HG03432 (cell line): ENCODE measurements at regions not wholly inside any gene's neighbourhood (a gene's known extent, or its start where the extent isn't known, plus 50 kb on each side); places are given as distances from the start of the nearest gene placed in this dataset.

Experiments
- ATAC-seq: cut with Tn5 transposase; IDR thresholded peaks from one replicate; pipeline ENCODE4 v1.9.1; 2021; ENCODE audit warnings: mild to moderate bottlenecking, moderate library complexity; ENCODE audit not compliant: unreplicated experiment

DNA sequence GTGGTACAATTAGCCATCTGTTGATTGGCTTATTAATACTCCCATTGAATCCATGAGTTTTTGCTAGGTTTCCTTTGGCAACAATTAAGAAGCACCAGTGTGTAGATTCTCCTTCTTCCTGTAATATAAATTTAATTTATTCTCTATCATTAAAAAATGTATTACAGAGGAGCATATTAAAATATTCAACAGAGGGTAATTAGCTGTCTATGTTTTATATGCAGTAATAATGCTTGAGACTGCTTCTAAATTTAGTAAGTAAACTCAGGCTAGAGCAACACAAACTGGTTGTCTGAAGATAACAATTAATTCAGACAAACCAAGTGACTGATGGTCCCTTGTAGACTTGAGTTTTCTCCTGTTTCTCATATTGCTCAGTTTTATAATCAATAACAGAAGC, 192.4 kb downstream of the FAT4 start:
- ATAC-seq = no peak

DNA sequence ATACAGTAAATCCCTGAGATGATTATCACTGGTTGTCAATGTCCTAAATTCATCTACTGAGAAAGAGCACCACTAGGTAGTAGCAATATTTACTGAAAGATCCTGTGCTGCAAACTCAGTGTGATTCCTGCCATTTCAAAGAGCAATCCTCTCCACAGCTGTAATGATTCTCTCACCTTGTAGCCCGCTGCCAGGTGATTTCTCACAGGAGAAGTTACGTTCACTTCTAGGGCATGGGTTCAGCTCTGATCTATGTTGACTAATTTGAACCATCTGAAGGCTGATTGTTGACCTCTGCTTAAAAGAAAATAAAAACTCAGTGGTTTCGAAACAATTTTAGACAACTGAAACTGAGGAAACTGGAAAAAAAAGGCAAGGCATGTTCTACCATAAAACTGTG, 197.0 kb downstream of the FAT4 start:
- no peak for ATAC-seq

DNA sequence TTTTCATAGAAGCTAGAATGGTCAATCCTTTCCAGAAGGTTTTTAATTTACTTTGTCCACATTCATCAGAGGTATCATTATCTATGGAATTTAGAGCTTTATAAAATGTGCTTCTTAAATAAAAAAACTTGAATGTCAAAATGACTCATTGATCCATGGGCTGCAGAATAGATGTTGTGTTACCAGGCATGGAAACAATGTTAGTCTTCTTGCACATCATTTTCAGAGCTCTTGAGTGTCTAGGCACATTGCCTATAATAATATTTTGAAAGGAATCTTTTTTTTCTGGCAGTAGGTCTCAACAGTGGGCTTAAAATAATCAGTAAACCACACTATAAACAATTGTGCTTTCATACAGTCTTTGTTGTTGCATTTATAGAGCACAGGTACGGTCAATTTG, 200.3 kb downstream of the FAT4 start:
- ATAC-seq = no peak

DNA sequence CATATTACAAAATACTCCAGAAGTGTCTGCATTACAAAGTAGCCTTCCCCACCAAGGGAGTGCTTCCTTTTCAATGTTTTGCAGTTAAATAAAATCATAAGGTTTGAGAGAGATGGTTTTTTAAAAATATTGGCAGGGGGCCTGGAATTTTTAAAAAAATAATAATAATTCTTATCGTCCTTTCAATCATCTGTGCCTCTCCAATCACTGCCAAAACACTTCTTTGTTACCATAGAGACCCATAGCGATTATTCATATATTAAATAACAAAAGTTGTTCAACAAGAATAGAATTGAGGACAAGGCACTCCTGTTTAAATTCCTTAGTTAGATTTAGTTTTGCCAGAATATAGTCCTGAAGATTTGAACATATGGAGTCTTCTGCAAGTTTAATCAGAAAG, 203.1 kb downstream of the FAT4 start:
- no peak for ATAC-seq

DNA sequence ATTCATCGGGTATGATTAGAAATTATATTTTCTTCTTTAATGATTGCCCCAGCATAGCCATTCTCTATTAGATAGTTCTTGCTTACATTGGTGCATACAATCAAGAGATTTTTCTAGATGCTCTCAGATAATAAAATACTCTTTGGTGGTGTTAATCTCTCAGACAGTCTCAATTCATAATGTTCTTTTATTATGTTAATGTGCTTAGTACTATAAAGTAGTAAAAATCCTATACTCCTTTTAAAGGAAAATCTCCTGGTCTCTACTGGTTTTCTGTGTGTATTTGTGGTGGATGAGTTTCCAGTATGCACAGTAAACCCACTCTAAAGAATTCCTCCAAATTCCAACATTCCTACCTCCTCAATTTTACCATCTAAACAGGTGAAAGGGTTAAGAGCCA, 203.5 kb downstream of the FAT4 start:
- no peak for ATAC-seq

DNA sequence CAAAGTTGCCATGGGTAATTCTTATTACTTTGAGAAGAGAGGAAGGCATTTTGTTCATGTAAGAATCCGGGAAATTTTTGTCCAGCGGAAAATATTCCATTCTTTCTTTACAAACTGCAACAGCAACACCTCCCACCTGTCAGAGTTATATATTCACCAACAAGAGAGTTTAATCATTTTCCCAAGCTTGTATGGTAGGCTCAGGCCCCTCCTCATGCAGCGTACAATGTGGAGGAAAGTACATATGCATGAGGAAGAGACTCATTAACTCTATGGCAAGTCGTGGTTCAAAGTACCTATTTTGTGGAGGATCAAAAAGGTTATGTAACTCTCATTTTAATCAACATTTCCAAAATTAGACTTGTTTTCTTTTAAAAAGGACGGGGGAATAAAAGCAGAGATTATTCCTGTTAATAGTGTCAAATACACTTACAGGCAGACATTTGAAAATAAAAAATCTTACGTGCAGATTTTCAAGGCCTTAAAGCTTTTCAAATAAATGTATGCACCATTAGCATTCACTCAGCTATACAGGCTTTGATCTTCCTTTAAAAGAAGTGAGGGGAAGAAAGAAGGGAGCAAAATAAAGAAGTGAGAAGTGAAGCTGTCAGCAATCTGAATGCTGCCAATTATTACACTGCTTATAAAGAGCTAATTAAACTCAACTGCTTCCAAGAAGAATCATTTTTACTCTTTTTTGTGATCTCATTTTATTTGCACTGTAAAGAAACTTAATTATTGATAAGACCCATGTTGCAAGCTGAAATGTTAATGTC, 204.8 kb downstream of the FAT4 start:
- ATAC-seq = no peak

DNA sequence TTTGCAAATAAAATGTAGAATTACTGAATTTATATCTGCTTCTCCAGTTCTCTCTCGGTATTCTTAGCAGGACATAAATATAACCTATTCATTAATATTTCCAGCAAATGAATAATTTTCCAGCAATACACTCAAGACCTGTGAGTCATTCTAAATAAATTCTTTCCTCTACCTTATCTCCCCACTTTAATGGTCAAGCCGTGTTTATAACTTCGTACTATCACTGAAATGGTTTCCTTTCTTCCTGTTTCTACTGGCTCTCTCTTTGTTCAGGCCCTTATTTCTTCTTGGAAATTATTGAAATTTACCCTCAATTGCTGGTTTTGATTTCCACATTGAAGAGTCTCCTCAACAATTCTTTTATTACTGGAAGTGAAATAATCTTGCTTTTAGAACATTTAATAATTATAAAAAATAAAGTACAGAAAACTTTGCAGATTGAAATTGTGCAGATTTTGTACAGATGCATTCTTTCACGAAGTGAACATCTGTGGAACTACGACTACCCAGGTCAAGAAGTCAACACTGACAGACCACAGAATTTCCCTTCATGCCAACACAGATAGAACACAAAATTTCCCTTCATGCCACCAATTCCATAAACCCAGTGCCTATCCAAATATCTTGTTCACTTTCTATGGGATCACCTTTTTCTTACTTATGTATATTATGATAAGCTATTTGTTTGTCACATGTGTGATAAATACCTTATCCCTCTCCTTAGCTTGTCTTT, 205.7 kb downstream of the FAT4 start:
- no peak for ATAC-seq

DNA sequence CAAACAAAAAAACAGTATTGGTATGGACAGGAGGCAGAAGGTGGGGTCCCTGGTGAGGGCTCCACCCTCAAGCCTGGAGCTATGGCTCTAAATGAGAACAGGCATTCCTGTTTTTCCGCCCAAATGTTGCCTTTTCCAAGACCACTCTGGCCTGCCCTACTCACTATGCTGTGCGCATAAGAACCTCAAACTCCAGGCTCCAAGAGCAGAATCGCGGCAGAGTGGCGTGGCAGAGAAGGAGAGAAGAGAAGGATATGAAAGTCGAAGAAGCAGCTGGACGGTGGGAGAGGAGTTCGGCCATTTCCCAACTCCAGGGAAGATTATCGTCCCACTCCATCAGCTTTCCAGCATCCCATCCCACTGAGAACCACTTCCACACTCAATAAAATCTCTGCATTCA, 207.8 kb downstream of the FAT4 start:
- ATAC-seq = no peak

DNA sequence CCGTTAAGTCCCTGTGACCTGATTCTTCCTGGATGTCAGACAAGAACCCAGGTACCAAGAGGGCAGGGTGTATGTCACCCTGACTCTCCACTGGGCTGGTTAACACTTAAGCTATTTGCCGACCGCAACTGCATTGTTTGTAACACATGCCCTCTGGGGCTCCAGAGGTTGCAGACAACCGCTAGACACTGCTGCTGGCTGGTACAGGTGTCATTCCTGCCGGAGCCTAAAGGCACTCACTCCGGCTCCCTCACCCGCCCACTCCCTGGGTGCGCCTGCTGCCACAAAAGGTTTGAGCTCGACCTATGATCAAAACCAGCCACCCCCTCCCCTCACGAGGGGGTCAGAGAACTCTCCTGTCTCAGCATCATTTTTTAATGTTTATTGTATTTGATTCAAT, 208.2 kb downstream of the FAT4 start:
- no peak for ATAC-seq

DNA sequence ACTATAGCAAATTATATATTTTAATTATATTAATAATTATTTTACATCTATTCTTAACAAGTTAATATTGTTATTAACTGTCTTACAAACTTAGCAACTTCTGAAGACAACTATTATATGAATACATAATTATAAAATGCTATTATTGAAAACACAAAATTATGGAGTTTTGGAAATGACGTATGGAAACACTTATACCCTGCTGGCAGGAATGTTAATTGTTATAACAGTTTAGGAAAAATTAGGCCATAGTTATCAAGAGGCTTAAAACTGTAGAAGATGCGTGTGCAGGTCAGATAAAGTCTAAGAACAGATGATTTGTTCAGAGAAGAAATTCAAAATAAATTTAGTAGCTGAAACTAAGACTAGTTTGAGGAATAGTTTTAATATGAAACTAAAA, 211.7 kb downstream of the FAT4 start:
- no peak for ATAC-seq

DNA sequence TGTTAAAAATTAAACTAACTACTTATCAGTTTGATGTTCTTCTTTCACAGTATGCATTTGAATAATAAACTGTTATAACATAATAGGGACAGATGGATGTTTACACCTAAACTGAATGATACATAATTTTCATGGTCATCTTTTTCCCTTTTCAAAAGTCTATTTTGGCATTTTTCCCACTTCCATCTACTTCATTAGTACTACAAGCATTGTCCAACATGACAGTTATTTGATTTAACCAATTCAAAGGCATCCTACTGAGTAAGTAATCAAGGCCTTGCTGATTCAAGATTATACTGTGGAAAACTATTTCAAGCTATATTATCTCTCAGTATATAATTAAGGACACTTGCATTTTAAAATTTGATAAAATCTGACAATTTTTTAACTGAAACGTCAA, 212.9 kb downstream of the FAT4 start:
- ATAC-seq = no peak

DNA sequence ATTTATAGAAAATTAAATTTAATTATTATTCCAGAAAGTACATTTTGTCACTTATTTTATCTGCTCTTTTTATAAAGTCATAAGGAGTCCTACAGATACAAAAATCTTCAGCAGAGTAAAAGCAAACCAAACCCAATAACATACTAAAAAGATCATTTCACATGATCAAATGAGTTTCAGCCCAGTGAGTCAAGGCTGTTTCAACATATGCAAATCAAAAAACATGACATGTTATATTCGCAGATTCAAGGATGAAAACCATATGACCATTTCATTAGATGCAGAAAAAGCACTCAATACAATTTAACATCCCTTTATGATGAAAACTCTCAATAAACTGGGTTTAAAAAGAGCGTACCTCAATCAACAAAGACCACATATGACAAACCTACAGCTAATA, 214.3 kb downstream of the FAT4 start:
- ATAC-seq = no peak

DNA sequence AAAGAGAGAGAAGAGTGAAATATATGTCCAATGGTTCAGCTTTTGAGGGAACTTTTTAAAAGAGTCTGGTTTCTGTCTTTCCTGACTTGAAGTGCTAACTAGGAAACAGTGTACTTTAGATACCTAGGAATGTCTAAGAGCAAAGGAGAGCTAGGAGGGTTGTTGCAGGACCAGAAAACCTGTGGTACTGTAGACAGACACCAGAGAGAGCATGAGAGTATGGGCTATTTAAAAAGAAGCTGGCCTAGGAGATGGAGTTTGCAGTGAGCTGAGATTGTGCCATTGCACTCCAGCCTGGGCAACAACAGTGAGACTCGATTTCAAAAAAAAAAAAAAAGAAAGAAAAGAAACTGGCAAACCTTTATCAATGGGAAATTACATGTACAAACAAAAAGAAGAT, 223.9 kb downstream of the FAT4 start:
- no peak for ATAC-seq

DNA sequence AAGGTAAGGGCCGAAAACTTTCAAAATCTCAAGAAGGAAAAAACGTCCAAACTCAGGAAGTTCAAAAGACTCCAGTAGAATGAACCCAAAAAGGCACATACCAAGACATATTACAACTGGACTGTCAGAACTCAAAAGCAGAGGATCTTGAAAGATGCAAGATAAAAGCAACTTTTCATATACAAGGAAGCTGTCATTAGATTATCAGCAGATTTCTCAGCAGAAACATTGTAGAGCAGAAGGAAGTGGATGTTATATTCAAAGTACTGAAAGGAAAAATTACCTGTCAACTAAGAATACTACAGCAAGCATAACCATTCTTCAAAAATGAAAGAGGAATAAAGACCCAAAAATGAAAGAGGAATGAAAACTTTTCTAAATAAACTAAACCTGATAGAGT, 224.9 kb downstream of the FAT4 start:
- no peak for ATAC-seq

DNA sequence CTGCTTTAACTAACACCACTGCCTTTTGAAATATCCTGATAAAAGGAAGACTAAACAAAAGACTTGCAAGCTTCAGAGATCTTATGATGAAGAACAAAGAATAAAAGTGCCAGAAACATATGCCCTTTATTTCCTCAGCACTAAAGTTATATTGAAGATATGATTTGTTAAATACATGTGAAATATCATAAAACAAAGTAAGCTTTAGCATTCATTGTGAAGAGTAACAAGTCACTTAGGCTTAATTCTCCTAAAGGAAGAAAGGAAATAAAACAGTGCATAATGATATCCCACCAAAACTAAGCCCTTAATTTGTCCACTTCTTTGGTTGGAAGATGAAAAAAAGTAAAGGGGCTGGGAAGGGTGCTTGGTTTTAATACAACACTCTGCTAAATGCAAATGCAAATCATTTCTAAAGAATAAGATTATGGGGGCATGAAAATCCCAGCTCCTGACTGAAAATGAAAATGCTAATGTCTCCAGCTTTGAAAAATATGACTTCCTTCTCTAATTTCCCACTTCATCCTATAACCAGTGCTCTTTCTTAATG, 227.2 kb downstream of the FAT4 start:
- no peak for ATAC-seq

DNA sequence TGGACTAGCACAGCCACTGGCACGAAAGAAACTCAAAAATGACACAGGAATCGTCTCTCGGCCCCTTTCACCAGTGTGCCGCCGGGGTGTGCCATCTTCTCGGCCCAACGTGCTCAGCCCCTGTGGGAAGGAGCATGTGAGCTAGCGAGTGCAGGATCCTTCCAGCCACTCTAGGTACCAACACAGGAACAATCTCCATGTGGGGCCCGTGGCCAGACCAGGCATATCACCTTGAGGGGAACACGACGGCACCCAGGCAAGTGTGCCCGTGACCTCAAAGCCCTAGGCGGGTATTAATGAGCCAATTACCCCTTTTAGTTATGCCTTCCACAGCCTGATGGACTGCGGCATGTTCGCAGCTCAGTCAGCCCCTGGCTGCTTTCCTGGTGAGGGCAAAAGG, 231.5 kb downstream of the FAT4 start:
- ATAC-seq = no peak

DNA sequence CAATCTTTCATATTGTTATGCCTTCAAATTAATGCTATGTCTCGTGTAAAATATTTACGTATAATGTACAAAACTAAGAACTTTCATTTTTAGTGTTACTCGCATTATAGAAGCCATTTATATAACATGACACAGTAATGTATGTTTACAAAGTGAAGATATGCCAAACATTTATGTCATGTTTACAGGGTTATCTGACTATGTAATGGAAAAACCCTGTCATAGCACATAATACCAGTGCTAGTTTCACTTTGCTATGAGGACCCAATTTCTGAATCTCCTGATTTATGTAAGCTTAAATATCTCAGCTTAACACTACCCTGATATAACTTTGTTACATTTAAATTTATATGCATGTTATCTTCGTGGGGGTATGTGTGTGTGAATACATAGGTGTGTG, 233.1 kb downstream of the FAT4 start:
- ATAC-seq = no peak

DNA sequence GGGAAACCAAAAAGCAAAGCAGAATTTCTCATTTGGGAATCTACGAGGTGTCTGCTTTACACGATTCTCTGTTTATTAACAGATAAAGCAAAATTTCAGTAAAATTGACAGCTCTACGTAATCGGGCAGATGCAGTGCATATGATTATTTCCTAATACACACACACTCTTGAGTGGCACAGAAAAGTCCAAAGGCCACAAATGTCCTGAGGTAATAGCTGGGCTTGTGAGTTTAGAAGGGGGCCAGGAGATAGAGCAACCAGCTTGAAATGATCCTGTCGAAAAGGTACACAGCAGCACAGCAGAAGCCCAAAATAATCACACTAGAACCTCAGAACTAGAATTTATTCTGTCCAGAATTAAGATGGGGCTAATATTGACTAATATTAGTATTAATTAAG, 236.0 kb downstream of the FAT4 start:
- no peak for ATAC-seq

DNA sequence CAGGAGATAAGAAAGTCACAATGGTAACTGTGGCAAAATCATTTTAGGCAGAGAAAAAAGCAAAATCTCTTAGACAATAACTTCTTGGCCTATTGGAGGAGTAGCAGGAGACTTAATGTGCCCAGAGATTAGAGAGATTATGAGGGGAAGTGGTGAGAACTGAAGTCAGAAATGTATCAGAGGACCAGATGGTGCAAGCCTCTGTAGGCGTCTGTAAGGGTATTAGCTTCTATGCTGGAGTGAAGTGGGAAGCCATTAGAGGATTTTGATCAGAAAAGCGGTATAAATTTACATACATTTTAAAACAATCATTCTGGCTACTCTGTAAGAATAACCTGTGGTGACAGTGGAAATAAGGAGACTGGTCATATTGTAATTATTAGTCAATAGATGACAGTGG, 236.7 kb downstream of the FAT4 start:
- no peak for ATAC-seq

DNA sequence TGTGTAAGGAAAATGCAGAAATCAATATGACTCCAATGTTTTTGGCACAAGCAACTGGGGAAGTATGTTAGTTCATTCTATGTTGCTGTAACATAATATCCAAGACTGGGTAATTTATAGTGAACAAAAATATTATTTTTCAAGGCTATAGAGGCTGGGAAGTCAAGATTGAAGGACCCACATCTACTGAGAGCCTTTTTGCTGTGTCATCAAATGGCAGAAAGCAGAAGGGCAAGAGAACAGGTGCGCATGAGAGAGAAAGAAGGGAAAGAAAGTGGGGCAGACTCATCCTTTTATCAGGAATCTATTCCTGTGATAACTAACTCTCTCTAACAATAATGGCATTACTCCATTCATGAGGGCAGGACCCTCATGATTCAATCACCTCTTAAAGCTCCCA, 237.2 kb downstream of the FAT4 start:
- no peak for ATAC-seq

DNA sequence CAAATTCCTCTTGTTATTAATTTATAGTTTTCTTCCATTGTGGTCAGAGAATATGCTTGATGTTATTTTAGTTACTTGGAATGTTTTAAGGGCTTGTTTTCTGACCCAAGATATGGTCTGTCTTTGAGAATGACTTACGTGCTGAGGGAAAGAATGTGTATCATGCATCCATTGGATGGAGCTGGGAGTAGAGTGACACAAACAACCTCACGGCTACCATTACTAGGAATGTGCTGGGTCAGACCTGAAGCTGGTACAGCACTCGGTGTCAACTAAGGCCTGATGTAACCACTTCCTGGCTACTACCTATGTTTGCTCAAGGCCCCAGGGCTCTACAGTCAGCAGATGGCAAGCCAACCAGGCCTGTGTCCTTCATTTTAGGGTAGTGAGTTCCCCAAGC, 257.8 kb downstream of the FAT4 start:
- ATAC-seq = no peak

DNA sequence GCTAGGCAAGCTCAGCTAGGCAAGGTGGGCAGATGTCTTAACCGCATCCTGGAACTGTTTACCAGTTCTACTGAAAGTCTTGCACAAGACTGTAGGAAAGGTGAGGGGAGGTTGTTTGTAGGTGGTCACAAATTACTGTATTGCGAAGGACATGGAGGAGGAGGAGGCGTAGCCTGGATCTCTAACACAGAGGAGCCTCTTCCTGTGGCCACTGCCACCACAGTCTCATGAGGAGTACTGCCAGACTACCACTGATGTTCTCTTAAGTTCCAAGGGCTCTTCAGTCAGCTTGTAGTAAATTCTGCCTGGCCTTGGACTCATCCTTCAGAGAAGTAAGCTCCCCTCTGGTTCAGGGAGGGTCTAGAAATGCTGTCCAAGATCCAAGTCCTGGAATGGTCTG, 258.6 kb downstream of the FAT4 start:
- no peak for ATAC-seq
